SK-N-SH (cell line): ENCODE measurements at regions not wholly inside any gene's neighbourhood (a gene's known extent, or its start where the extent isn't known, plus 50 kb on each side); places are given as distances from the start of the nearest gene placed in this dataset.

Experiments used
- CTCF ChIA-PET: fragments of 300-600, 350-600 bp; formaldehyde crosslinking; extraction: SDS; loops from one replicate; lab custom pipeline; 2021; lab: Yijun Ruan, JAX
- POLR2A ChIA-PET: fragments of 350-600 bp; sonication (Branson Sonifier 250); formaldehyde crosslinking; extraction: SDS; loops from one replicate; lab custom pipeline; 2020; ENCODE audit warnings: antibody characterized with exemption, inconsistent platforms; lab: Yijun Ruan, JAX
- DNase-seq: peaks from one replicate; pipeline ENCODE4 v3.0.0; 2012
- H2AFZ ChIP-seq: fragments of 200-600 bp; sonication (generic); 2 replicates; pipeline ENCODE4 v1.8.1; 2016; ENCODE audit warnings: antibody characterized with exemption, mild to moderate bottlenecking, low read depth
- H3F3A ChIP-seq: fragments of 200-600 bp; sonication (generic); replicated peaks from 2 replicates; pipeline ENCODE3; 2016; ENCODE audit warnings: antibody characterized with exemption, mild to moderate bottlenecking; ENCODE audit not compliant: insufficient read depth
- H3K27ac ChIP-seq, 2 experiments: fragments of 200-500 bp in 1 of 2; fragments of 200-600 bp in 1 of 2; sonication (Bioruptor generic) in 1 of 2; sonication (generic), shearing (Covaris generic) in 1 of 2; 2 replicates each; pipeline versions ENCODE4 v1.5.1 to v1.6.1; 2014 to 2016; ENCODE audit warnings: low read depth in 2 of 2, inconsistent platforms in 1 of 2, low read length in 1 of 2, mild to moderate bottlenecking in 1 of 2, mixed read lengths in 1 of 2
- H3K27me3 ChIP-seq: fragments of 200-600 bp; sonication (generic), shearing (Covaris generic); 2 replicates; pipeline ENCODE4 v1.6.1; 2016; ENCODE audit warnings: mixed run types; ENCODE audit not compliant: insufficient read depth
- H3K36me3 ChIP-seq, 2 experiments: fragments of 200-500 bp in 1 of 2; fragments of 200-600 bp in 1 of 2; sonication (Bioruptor generic) in 1 of 2; sonication (generic) in 1 of 2; replicated peaks in 1 of 2; 2 replicates each; pipeline versions ENCODE3 to v1.5.1; 2014 to 2016; ENCODE audit warnings: low read length in 1 of 2, mild to moderate bottlenecking in 1 of 2; ENCODE audit not compliant: insufficient read depth in 2 of 2, control insufficient read depth in 1 of 2
- H3K4me1 ChIP-seq, 2 experiments: fragments of 200-500 bp in 1 of 2; fragments of 200-600 bp in 1 of 2; sonication (Bioruptor generic) in 1 of 2; sonication (generic), shearing (Covaris generic) in 1 of 2; 2 replicates each; pipeline versions ENCODE4 v1.5.1 to v1.6.1; 2014 to 2016; ENCODE audit warnings: low read depth in 1 of 2, low read length in 1 of 2, mixed run types in 1 of 2; ENCODE audit not compliant: insufficient read depth in 2 of 2, control insufficient read depth in 1 of 2
- H3K4me2 ChIP-seq: fragments of 200-600 bp; sonication (generic), shearing (Covaris generic); 2 replicates; pipeline ENCODE4 v1.6.1; 2017; ENCODE audit warnings: mixed run types
- H3K4me3 ChIP-seq, 2 experiments: fragments of 200-500 bp in 1 of 2; fragments of 200-600 bp in 1 of 2; sonication (Bioruptor generic) in 1 of 2; sonication (generic), shearing (Covaris generic) in 1 of 2; 2 replicates each; pipeline versions ENCODE4 v1.5.1 to v1.8.1; 2014 to 2016; ENCODE audit warnings: low read depth in 2 of 2, inconsistent platforms in 1 of 2, low read length in 1 of 2, mild to moderate bottlenecking in 1 of 2, mixed read lengths in 1 of 2, moderate library complexity in 1 of 2
- H3K79me2 ChIP-seq: fragments of 200-600 bp; sonication (generic); 2 replicates; pipeline ENCODE4 v1.8.1; 2017; ENCODE audit warnings: mild to moderate bottlenecking; ENCODE audit not compliant: insufficient read depth
- H3K9ac ChIP-seq: fragments of 200-600 bp; sonication (generic); 2 replicates; pipeline ENCODE4 v1.6.1; 2017; ENCODE audit warnings: mixed run types
- H3K9me2 ChIP-seq: fragments of 200-600 bp; sonication (generic); 2 replicates; pipeline ENCODE4 v1.6.1; 2017; ENCODE audit warnings: mixed run types
- H3K9me3 ChIP-seq: fragments of 200-600 bp; sonication (generic); 2 replicates; pipeline ENCODE4 v1.6.1; 2017; ENCODE audit warnings: mixed run types, mild to moderate bottlenecking, moderate library complexity
- H4K20me1 ChIP-seq: fragments of 200-600 bp; sonication (generic); 2 replicates; pipeline ENCODE4 v1.6.1; 2017; ENCODE audit warnings: mild to moderate bottlenecking, mixed run types; ENCODE audit not compliant: insufficient read depth
- EP300 ChIP-seq, 2 experiments: IDR thresholded peaks; 2 replicates each; pipeline versions ENCODE4 v1.4.0 to v1.6.1; 2012; ENCODE audit warnings: borderline replicate concordance in 1 of 2, low read depth in 1 of 2, low read length in 1 of 2
- MEF2A ChIP-seq: IDR thresholded peaks from 2 replicates; pipeline ENCODE4 v1.4.0; 2012; ENCODE audit warnings: low read depth, borderline replicate concordance
- POLR2AphosphoS5 ChIP-seq: IDR thresholded peaks from 2 replicates; pipeline ENCODE4 v1.6.1; 2012; ENCODE audit warnings: low read depth, low read length
- RCOR1 ChIP-seq: fragments of 150-350 bp; IDR thresholded peaks from 2 replicates; pipeline ENCODE4 v1.6.1; 2017; ENCODE audit warnings: antibody characterized with exemption, low read length
- WGBS: methylation state at CpG from one replicate; pipeline ENCODE4 v1.1.6; 2017; ENCODE audit warnings: low lambda C conversion rate; 5-methylcytosine and 5-hydroxymethylcytosine counted together
- TF ChIP-seq, protein P1 (sequence below): IDR thresholded peaks from 2 replicates; pipeline ENCODE4 v1.4.0; 2012; ENCODE audit warnings: low read depth, borderline replicate concordance
- TF ChIP-seq, protein P2 (sequence below): fragments of 150-350 bp; IDR thresholded peaks from 2 replicates; pipeline ENCODE4 v1.6.1; 2017; ENCODE audit warnings: antibody characterized with exemption, low read length, low read depth, borderline replicate concordance
- TF ChIP-seq, protein P3 (sequence below): IDR thresholded peaks from 2 replicates; pipeline ENCODE4 v1.4.0; 2012; ENCODE audit warnings: low read depth
- TF ChIP-seq, protein P4 (sequence below): IDR thresholded peaks from 2 replicates; pipeline ENCODE4 v1.6.1; 2012; ENCODE audit warnings: mild to moderate bottlenecking, low read depth, low read length, moderate library complexity

DNA sequence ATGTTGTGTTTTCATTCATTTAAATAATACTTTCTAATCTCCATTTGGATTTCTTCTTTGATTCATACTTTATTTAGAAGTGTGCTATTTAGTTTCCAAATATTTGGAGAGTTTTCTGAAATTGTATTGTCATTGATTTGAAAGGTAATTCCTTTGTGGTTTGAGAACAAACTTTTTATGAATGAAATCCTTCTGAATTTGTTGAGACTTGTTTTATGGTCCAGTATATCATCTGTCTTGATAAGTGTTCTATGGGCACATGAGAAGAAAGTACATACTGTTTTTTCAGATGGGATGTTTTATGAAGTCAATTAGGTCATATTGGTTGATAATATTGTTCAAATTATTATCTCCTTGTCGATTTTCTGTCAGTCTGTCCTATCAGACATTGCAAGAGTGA is 953.8 kb downstream of the NR2F1-AS1 start:
- Histone ChIP-seq H3K9me2 (no peaks in the 10 kb centered on the region), H3F3A (no peaks in the 10 kb centered on the region), H3K27ac (no peak overlapping the region), H2AFZ (peak overlapping the region; percentile 21; the same call in 1 of the 2 replicates), H3K9ac (no peak overlapping the region), H3K79me2 (no peaks in the 10 kb centered on the region), H4K20me1 (no peaks in the 10 kb centered on the region), H3K9me3 (peaks cover 7% of the 10 kb centered on the region), H3K36me3 (no peaks in the 10 kb centered on the region), H3K27me3 (no peaks in the 10 kb centered on the region), H3K4me3 (no peak overlapping the region), H3K4me2 (no peak overlapping the region), H3K4me1 (no peaks in the 10 kb centered on the region)
- TF ChIP-seq, protein P1, sequence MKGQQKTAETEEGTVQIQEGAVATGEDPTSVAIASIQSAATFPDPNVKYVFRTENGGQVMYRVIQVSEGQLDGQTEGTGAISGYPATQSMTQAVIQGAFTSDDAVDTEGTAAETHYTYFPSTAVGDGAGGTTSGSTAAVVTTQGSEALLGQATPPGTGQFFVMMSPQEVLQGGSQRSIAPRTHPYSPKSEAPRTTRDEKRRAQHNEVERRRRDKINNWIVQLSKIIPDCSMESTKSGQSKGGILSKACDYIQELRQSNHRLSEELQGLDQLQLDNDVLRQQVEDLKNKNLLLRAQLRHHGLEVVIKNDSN: no peak
- TF ChIP-seq POLR2AphosphoS5 (no peak), RCOR1 (no peak)
- TF ChIP-seq, protein P2, sequence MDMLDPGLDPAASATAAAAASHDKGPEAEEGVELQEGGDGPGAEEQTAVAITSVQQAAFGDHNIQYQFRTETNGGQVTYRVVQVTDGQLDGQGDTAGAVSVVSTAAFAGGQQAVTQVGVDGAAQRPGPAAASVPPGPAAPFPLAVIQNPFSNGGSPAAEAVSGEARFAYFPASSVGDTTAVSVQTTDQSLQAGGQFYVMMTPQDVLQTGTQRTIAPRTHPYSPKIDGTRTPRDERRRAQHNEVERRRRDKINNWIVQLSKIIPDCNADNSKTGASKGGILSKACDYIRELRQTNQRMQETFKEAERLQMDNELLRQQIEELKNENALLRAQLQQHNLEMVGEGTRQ: no peak
- TF ChIP-seq, protein P3, sequence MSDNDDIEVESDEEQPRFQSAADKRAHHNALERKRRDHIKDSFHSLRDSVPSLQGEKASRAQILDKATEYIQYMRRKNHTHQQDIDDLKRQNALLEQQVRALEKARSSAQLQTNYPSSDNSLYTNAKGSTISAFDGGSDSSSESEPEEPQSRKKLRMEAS: no peak
- TF ChIP-seq, protein P4, sequence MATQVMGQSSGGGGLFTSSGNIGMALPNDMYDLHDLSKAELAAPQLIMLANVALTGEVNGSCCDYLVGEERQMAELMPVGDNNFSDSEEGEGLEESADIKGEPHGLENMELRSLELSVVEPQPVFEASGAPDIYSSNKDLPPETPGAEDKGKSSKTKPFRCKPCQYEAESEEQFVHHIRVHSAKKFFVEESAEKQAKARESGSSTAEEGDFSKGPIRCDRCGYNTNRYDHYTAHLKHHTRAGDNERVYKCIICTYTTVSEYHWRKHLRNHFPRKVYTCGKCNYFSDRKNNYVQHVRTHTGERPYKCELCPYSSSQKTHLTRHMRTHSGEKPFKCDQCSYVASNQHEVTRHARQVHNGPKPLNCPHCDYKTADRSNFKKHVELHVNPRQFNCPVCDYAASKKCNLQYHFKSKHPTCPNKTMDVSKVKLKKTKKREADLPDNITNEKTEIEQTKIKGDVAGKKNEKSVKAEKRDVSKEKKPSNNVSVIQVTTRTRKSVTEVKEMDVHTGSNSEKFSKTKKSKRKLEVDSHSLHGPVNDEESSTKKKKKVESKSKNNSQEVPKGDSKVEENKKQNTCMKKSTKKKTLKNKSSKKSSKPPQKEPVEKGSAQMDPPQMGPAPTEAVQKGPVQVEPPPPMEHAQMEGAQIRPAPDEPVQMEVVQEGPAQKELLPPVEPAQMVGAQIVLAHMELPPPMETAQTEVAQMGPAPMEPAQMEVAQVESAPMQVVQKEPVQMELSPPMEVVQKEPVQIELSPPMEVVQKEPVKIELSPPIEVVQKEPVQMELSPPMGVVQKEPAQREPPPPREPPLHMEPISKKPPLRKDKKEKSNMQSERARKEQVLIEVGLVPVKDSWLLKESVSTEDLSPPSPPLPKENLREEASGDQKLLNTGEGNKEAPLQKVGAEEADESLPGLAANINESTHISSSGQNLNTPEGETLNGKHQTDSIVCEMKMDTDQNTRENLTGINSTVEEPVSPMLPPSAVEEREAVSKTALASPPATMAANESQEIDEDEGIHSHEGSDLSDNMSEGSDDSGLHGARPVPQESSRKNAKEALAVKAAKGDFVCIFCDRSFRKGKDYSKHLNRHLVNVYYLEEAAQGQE: no peak
- 49% methylated on average over 1 of the region's 1 CpG for WGBS
- POLR2A ChIA-PET: no interaction called here
- DNase-seq: no peak
- CTCF ChIA-PET: interaction anchor here (1.6 kb wide), 1 partner anchor 9 kb away, joined by 3 read pairs; no protein-coding TSS in a partner anchor

DNA sequence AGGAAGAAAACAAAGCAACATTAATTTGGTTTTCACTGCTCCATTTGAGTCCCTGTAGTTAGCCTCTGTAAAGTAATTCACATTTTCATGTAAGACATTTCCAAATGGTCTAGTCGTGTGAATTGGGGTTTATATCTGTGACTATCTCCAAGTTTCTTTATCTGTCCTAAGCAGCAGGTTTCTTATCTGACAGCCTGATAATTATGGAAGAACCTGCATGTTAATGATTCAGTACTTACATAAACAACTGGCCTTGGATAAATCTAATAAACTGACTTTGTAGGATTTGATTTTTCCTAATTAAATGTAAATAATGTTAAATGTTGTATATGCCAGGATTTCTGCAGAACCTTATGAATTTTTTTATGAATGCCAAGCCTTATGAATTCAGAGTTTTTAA is 964.9 kb downstream of the NR2F1-AS1 start:
- H3F3A ChIP-seq: no peaks in the 10 kb centered on the region
- POLR2A ChIA-PET: no interaction called here
- no peak overlapping the region for H2AFZ ChIP-seq
- no peaks in the 10 kb centered on the region; a peak in 1 of 4 replicates for H3K4me1 ChIP-seq
- H3K9me2 ChIP-seq: no peaks in the 10 kb centered on the region
- H3K27ac ChIP-seq: peak overlapping the region in 1 of 2 experiments; percentile 8; a peak in 1 of 4 replicates
- 18% methylated on average over 1 of the region's 1 CpG for WGBS
- no peaks in the 10 kb centered on the region for H3K36me3 ChIP-seq
- no peaks in the 10 kb centered on the region; the same call in 1 of the 2 replicates for H3K9me3 ChIP-seq
- TF ChIP-seq EP300 (IDR thresholded peaks at IDR 0.05; ENCODE audit: borderline replicate concordance in 1 of 2, low read depth in 1 of 2, low read length in 1 of 2) (peak in 1 of 2 experiments; percentile 35; a peak in 1 of 4 replicates), MEF2A (no peak)
- H3K4me3 ChIP-seq: no peak overlapping the region
- no peaks in the 10 kb centered on the region for H4K20me1 ChIP-seq
- no peaks in the 10 kb centered on the region for H3K27me3 ChIP-seq
- DNase-seq: no peak
- CTCF ChIA-PET: no interaction called here
- H3K4me2 ChIP-seq: no peak overlapping the region
- no peak overlapping the region for H3K9ac ChIP-seq
- H3K79me2 ChIP-seq: no peaks in the 10 kb centered on the region
